ENCODE measurements at regions not wholly inside any gene's neighbourhood (a gene's known extent, or its start where the extent isn't known, plus 50 kb on each side); places are given as distances from the start of the nearest gene placed in this dataset.

DNA sequence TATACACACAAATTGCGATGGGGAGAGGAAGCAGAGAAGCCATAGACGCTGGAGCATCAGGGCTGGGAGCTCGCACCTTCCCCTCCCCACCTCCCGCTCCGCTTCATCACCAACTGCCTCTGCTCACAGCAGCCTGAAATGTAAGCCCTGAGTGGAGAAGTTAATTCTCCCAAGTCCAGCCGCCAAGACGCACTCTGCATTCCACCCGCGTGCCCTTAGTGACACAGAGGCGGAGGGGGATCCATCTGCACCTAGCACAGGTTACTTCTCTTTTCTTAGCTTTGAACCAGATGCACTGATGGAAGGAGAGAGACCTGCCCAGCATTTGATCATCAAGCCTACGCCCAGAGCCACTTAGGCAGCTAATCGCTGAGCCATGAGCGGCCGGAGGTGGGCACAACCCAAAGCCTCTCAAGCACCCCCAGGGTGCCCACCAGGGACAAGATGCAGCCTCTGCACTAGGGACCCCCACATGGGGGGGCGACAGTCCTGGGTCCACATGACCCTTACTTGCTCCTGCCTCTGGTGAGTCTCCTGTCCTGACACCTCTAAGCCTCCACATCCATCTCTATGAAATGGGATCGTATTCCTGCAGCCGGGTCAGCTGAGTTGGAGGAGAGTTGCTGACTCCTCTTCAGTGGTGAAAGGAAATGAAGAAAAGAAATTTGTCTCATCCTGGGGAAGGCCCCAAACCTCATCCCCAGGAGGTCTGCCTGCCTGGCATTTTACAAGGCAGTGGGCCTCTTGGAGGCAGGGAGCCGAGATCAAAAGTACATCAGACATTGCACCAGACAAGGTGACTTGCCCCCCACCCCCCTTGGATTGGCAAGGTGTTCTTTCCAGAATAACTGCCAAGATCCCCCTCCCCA lies 316.2 kb downstream of the MATN1 start:
- DNase-seq (ENCODE audit: low read depth) = peak; percentile 43

DNA sequence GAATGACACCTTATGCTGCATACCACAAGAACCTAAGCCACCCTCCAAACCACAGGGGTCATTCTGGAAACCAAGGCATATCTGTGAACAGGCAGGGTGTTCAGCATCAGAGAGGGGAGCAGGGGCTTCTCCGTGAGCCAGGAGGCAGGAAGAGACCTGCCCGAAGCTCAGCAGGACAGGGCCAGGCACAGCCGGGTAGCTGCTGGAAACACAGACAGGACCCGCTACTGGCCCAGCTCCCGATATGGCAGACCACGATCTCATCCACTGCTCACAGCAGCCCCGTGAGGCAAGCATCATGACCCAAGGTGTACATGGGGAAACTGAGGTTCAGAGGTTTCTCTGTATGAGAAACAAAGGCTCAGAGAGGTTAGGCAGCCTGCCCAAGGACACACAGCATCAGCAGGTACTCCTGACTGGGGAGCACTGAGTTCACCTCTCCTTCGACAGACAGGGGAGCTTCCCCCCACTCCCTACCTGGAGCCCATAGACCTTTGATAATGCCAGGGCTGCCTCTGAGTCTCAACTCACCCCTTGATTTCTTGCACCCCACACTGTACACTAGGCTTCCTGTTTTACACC lies 317.7 kb downstream of the MATN1 start:
- DNase-seq (ENCODE audit: low read depth) = no peak

DNA sequence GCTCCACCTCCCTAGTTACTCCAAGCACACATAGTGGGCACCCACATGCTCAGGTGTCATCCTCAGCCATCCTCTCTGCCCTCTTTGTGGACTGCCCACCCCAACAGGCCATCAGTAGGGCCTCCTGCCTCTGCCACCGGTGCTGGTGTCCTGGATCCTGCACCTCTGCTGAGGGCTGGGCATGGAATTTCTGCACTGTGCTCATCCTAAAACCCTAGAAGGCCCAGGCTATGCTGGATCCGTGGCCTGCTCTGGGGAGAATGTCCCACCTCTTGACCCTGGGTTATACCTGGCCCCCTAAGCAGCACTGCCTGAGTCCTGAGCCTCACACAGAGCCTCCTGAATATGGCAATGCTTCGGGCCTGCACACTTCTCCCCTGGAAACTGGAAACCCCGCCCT lies 318.3 kb downstream of the MATN1 start:
- no peak for DNase-seq (ENCODE audit: low read depth)

DNA sequence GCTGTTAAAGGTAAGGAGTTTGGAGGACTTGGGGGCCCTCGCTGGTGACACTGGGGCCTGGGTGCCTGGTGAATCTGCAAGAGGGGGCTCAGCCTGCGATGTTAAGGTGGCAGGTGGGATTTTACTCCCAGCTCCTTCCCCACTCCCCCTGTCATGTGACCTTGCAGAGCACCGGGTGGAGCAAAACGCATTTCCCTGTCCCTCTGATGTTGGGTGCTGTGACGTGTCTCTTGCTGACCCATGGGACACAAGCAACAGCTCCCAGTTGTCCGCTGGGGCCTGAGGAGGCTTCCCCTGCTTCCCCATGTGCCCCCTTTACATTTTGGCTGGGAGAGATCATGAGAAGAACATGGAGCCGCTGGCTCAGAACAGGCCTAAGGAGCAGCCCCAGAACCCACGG lies 319.0 kb downstream of the MATN1 start:
- DNase-seq (ENCODE audit: low read depth) = no peak

DNA sequence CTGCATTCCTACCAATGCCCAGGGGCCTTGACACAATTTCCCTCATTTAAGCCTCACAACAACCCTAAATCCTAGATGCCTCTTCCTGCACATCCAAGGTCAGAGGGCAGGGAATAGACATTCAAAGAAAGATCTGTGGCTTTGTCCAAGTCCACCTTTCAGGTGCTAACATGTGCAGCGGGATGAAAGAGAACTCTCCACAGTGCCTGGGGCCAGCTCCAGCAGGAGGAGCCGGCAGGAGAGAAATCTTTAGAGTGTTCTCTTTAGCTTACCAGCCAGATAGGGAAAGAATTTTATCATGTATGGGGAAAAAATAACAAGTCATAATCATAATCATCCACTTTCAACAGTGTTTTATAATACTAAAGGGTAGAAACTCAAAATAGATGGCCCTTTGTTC lies 319.7 kb downstream of the MATN1 start:
- DNase-seq (ENCODE audit: low read depth) = no peak

DNA sequence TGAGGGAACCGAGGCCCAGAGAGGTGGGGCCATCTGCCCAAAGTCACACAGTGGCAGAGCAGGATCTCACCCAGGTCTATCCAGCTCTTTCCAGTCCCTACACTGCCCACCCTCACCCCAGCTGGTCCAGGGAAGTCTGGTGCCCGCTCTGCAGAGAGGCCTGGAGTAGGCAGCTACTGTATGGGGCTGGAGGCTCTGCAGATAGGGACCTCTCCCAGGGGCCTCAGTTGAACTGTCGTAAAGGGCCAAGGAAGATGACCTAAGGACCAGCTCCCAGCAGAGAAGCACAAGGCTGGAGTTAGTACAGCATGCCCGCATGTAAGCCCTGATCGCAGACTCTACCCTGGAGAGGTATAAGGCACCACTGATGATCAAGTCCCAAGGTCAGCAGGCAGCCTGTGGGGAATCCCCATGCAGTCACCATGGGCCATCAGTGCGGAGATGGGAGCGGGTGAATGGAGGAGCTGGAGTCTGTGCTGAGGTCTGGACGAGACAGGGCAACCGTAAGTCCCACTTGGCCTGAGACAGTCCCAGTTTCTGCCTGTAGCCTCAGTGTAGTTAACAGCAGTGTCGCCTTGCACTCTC lies 320.2 kb downstream of the MATN1 start:
- DNase-seq (ENCODE audit: low read depth) = no peak

DNA sequence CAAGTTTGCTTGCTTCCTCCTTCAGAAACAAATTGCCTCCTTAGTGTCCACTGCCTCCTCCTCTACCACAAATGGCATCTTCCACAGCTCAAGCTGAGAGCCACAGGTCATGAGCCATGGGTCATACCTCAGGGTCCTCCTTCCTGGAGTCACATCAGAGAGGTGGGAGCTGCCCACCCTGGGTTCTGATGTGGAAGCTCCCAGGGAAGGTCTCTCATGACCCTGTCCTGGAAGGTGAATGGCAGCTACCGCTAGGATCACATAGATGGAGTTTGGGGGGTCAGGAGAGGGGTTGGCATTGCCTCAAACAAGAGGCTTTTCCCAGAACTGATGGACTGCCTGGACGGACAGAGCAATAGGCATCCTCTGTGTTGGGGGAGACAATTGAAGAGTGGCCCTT lies 321.4 kb downstream of the MATN1 start:
- DNase-seq (ENCODE audit: low read depth) = no peak

DNA sequence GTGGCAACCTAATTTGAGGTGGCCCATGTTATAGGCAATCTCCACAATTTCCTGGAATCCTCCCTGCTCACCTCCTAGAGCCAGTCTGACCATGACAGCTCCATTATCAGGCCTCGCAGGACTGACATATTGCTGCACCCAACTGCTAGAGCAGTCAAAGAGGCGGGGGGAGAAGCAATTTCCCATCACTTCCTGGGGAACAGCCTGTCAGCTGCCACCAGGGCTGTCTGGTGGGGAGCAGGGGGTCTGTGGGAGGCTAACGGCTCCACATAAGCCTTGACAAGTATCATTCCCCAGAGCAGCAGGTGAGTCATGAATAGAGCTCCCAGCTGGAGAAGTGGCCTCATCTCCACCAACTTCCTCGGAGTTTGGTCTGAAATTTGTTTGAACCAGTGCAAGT lies 322.9 kb downstream of the MATN1 start:
- DNase-seq (ENCODE audit: low read depth) = no peak

DNA sequence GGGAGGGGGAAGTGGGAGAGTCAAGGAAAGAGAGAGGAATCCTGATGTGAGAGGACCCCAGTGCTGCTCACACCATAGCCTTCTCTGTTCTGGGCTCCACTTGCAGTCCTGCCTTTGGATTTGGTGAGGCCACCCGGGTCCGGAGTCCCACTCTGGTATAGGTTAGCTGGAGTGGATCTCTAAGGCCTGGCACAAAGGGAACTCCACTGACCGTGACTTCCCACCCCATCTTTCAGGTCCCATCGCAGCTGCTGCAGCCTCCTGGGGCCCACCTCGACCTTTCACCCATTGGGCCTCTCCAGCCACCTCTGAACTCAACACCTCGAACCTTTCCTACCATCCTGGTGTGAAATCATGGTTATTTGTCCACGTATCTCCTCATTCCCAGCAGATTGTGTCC lies 324.4 kb downstream of the MATN1 start:
- no peak for DNase-seq (ENCODE audit: low read depth)

DNA sequence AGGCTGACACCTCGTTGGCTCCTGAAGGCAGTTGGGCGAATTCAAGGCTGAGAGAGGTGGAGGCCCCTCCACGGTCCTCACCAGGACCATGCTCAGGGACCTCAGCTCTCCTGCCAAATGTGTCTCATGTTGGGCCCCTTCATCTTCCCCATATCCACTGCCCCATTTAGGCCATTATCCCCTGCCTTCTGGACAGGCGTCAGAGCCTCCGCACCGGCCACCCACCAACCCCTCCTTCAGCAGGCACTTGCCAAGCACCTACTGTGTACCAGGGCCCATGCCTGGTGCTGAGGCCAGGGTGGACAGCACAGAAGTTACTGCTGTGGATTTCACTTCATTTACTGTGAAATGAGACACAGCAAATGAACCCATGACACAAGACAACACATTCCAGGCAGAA lies 325.8 kb downstream of the MATN1 start:
- DNase-seq (ENCODE audit: low read depth) = no peak

DNA sequence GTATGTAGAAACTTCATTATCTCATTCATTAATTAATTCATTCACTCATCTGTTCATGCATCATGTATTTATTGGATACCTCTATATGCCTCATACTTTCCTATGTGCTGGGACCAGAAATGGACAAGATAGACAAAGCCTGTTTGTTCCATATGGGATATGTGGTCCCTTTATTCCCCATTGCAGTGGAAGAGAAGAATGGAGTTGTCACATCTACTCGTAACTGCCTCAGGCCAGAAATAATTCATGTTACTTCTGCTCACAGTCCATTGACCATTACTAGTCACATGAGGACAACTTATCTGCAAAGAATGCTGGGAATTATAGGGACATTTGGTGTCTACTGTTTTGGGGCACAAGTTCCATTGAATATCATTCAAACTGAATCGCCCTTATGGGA lies 327.8 kb downstream of the MATN1 start:
- DNase-seq (ENCODE audit: low read depth) = no peak

DNA sequence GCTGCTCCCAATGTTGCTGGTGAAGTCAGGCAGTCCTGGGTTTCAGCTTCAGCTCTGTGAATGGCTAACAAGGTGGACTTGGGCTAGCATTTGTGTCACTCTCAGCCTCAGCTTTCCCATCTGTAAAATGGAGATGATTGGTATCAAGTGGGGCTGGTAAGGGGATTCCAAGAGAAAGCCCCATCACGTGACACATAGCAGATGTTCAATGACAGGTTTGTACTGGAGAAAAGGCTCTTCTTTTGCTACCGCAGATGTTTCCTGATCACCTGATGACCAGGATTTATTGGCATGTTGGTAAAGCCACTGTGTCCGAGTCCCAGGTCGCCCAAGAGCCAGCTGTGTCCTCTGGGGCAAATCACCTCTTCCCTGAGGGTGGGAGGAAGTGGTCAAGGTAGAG lies 335.0 kb downstream of the MATN1 start:
- DNase-seq (ENCODE audit: low read depth) = no peak

DNA sequence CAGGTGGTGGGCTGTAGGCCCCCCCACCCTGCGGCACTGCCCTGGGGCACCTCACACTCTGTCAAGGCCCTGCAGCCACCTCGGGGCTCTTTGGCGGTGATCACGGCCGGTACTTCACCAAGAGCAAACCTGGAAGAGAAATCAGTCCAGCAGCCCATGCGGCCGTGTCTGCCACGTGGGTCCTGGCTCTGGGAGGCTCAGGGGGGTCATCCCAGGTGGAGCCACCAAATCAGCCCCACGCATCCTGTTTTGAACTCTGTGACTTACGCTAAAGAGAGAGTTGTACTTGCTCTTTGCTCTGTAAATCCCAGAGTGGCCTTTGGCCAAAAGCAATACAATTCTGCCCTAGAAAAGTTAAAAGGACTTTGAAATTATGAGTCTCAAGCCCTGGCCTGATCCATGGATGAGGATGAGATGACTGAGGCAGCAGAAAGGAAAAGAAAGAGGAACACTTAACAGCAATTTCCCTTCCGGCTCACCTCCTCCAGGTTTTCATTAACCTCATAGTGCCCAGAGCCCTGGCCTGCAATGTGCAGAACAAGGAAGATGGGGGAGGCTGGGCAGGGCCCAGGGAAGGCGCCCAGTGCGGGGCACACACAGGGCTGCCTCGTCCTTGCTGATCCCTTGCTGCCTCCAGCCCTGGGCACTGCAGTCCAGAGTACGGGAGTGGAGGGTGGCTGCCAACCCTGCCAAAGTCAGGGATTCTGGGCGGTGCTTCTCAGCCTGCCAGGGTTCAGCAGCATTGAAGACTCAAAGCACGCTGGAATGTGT lies 337.0 kb downstream of the MATN1 start:
- no peak for DNase-seq (ENCODE audit: low read depth)

DNA sequence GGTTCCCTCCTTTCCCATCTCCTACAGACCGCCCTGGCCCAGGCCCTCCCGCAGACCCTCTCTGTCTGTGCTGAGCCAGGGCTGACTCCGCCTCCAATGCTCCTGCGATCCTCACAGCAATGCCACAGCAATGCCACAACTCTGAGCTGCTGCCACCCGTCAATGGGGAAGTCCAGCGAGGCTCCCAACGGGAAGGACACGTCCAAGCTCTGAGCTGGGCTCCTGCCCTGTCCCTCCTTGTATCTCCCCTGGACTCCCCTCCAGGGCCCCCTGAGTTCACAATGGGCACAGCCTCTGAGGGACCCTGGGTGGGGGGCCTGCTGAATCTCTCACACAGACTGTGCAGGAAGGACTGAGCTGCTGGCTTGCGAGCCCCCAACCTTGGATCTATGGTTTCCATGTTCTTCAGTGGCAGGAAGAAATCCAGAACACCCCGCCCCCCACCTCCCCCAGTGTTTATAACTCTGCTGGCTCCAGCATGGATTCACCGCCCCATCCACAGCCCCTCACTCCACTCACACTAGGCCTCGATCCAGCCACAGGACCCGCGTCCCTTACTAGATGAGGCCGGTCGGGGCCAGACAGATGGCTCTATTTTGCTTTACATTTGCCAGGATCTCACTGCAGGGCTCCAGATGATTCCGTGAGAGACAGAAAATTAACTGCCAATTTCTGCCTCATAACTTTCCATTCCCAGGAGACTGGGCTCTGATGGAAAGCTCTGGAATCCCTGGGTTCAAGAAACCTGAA lies 338.0 kb downstream of the MATN1 start:
- DNase-seq (ENCODE audit: low read depth) = no peak

DNA sequence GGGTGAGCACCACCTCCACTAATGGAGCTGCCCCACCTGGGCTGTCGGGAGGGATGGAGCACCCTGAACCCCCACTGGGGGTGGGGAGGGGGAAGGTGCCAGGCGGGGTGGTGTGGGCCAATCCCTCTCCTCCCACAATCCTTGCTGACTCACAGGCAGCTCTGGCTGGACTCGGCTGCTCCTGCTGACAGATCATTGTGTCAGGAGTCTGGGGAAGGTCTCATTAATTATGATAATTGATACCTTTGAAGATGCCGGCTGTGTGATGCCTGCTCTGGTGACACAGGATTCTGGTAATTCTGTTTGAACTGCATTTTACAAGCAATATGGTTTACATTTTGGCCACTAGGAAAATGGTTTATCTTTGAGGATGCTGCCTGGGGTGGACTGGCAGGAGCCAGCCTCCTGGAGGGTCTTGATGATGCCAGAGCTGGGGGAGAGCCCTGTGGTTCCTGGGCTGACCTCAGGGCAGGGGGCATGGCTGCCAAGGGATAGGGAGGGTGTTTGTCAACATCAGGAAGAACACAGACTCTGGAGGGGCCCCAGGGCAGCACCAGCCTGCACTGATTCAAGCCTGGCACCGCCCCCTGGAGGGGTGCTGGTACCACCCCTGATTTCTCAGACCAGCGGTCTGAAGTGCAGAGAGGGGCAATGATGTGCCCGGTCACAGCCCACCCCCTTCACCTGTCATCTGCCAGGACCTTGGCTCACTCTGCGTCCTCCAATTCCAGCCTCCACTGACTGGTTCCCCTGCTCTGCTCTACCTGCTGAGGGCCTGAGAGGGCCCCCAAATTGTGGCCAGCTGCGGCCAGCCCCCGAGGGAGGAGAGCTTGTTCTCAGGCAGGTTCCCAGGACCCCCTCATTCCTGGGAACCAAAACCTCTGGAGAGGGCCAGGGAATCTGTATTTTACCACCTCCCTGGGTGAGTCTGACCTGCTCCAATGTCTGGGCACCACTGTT lies 338.8 kb downstream of the MATN1 start:
- no peak for DNase-seq (ENCODE audit: low read depth)

DNA sequence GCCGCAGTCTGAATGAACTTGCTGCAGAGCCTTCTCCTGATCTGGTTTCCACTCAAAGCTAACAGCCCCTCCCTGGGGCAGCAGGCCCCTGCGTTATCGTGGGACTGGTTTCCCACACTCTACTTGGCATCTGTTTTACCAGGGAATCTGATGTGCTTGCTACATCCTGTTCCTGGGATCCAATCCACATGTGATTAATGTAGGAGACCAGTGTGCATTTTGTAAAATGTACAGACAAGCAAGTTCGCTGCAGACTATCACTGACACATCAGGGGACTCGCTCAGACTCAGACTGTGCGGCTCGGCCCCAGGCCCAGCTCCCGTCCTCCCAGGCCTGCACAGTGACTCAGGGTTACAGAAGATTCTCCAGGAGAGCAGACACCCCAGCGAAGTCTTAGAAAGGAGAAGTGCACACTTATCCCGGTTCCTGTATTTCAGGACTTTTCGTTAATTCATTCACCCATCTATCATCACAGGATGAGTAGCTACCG lies 340.1 kb downstream of the MATN1 start:
- no peak for DNase-seq (ENCODE audit: low read depth)

DNA sequence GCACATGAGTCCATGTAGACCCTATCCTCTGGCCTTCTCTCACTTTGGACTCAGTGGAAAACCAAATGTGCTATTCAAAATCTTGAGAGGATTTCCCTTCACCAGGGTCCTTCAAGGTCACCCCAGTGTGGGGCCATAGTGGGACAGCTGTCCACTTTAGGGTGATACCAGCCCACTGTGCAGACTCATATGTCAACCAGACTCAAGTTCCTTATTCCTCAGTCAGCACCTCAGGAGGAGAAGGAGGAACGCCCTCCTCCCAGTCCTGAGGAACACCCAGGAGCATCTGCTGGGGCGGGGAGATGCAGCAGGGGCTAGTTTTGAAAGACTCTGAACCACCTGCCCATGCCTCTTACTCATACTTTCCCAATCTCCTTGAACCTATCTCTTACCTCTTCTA lies 340.9 kb downstream of the MATN1 start:
- DNase-seq (ENCODE audit: low read depth) = no peak

DNA sequence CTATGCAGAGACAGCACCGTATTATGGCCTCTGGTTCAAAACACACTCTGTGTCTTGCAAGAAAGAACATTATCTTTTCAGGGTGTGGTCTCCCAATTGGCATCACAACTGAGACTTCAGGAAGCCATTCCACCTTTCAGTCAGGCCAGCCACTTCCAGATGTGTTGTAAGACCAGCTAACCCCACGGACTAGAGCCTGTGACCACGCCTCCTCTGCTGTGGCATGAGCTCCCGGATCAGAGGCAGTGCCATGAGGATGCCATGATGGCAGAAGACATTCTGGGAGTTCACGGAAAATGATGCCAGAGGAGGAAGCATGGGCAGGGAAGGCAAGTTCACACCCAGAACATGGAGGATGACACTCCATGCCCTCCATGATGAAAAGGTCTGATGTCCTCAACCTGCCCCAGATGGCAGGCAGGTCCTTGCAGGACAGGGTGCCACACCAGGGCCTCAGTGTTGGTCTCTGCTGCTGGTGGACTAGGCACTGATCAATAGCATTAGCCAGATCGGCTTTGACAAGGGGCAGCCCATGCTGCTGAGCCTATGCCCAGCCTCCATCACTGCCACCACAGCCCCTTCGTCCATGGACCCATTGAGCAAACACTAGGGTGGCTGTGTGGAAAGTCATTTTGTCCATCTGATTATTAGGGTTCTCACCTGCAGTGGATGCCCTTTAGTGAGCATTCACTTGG lies 341.6 kb downstream of the MATN1 start:
- no peak for DNase-seq (ENCODE audit: low read depth)

DNA sequence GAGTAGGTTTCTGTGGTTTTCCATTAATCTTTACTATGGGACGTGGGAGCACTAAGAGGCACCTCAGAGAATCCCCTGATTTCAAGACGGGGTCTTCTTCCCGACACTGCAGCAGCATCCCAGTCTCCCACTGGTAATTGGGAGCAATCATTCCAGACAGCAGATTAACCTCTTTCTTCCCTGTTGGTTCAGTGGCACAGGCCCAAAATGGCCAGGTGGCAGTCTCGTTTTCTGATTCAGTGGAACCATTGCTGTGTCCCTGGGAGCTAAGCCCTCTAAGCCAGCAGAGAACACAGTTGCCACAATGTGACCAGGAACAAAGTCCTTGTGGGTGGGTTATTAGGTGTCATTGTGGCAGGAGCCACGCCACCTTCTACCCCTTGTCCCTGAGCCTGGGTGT lies 342.1 kb downstream of the MATN1 start:
- DNase-seq (ENCODE audit: low read depth) = no peak

DNA sequence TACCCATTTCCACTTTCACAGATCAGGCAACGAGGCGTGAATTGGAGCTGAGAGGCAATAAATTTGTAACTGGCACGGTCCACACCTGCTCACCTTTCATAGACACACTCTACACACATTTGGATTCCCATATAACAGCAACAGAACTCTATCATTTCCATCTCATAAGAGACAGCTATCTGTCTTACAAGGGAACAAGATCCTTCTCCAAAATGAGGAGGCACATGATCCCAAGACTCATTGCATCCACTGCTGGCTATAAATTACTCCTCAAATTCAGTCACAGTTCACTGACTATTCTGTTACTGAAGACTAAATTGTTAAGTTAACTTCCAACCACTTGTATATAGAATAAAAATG lies 342.8 kb downstream of the MATN1 start:
- DNase-seq (ENCODE audit: low read depth) = no peak

All from M059J (cell line).